ENCODE measurements at regions not wholly inside any gene's neighbourhood (a gene's known extent, or its start where the extent isn't known, plus 50 kb on each side); places are given as distances from the start of the nearest gene placed in this dataset.
A peak's percentile ranks its signal among the peaks of the same experiment; 100 is the strongest.

GRCh38 chr15:89401631-89402517, 67.2 kb upstream of the POLG start:
- no TSS peak for BruUV-seq (replicated peaks)
- Mint-ChIP-seq H3K4me1 (ENCODE audit: low read depth, unreplicated experiment) (no peaks in the 10 kb centered on the region), H3K4me3 (ENCODE audit: unreplicated experiment) (no peak overlapping the region), H3K36me3 (ENCODE audit: insufficient read depth, unreplicated experiment) (no peaks in the 10 kb centered on the region), H3K9me3 (ENCODE audit: unreplicated experiment) (no peaks in the 10 kb centered on the region), H3K27ac (ENCODE audit: unreplicated experiment) (no peak overlapping the region), H3K27me3 (ENCODE audit: insufficient read depth, unreplicated experiment) (peaks cover 8% of the 10 kb centered on the region)
- ChIA-PET CTCF (interaction anchor here (1.0 to 1.1 kb wide), 2 partner anchors 15 to 195 kb away, joined by 3 read pairs; no protein-coding TSS in a partner anchor), POLR2A (no interaction called here)
- TF ChIP-seq CTCF (IDR thresholded peaks at IDR 0.05; ENCODE audit: insufficient read depth in 1 of 2, low read depth in 1 of 2, low read length in 1 of 2, severe bottlenecking in 1 of 2, unreplicated experiment in 1 of 2) = no peak
- DNase-seq = no peak
- no peaks in the 10 kb centered on the region for H3K9me3 ChIP-seq
- no peaks in the 10 kb centered on the region for H3K36me3 ChIP-seq (ENCODE audit: control insufficient read depth, insufficient read depth, low read length)
- no peak overlapping the region for H3K4me3 ChIP-seq (ENCODE audit: low read depth, low read length)
- H3K4me1 ChIP-seq = no peaks in the 10 kb centered on the region
- H3K27me3 ChIP-seq (replicated peaks; ENCODE audit: control insufficient read depth, insufficient read depth, low read length) = no peaks in the 10 kb centered on the region; the same call in none of the 2 replicates
- intact Hi-C loops (cut with micrococcal nuclease; ENCODE audit: unreplicated experiment) = no loop called here

- Mint-ChIP-seq H3K4me3 (ENCODE audit: unreplicated experiment) (peak overlapping the region; percentile 28), H3K27me3 (ENCODE audit: insufficient read depth, unreplicated experiment) (peaks cover 6% of the 10 kb centered on the region)
- no TSS peak for BruUV-seq (replicated peaks)
Observed at GRCh38 chr15:89400782-89401545, 66.3 kb upstream of the POLG start.

More at GRCh38 chr15:89400782-89401545, 66.3 kb upstream of the POLG start:
- intact Hi-C loops (cut with micrococcal nuclease; ENCODE audit: unreplicated experiment) = no loop called here
- ChIA-PET POLR2A (no interaction called here), CTCF (interaction anchor here (1.0 to 1.1 kb wide), 2 partner anchors 16 to 194 kb away, joined by 3 read pairs; no protein-coding TSS in a partner anchor)
- H3K4me1 ChIP-seq = no peaks in the 10 kb centered on the region
- no peak for TF ChIP-seq CTCF (IDR thresholded peaks at IDR 0.05; ENCODE audit: insufficient read depth in 1 of 2, low read depth in 1 of 2, low read length in 1 of 2, severe bottlenecking in 1 of 2, unreplicated experiment in 1 of 2)
- Mint-ChIP-seq H3K27ac (ENCODE audit: unreplicated experiment) (no peak overlapping the region), H3K4me1 (ENCODE audit: low read depth, unreplicated experiment) (no peaks in the 10 kb centered on the region), H3K9me3 (ENCODE audit: unreplicated experiment) (no peaks in the 10 kb centered on the region), H3K36me3 (ENCODE audit: insufficient read depth, unreplicated experiment) (no peaks in the 10 kb centered on the region)
- no peak for DNase-seq
- H3K4me3 ChIP-seq (ENCODE audit: low read depth, low read length) = no peak overlapping the region
- H3K36me3 ChIP-seq (ENCODE audit: control insufficient read depth, insufficient read depth, low read length) = no peaks in the 10 kb centered on the region
- H3K27me3 ChIP-seq (replicated peaks; ENCODE audit: control insufficient read depth, insufficient read depth, low read length) = no peaks in the 10 kb centered on the region; the same call in none of the 2 replicates
- no peaks in the 10 kb centered on the region for H3K9me3 ChIP-seq
